Skin epidermis (tissue), 12 donors: ENCODE measurements at regions not wholly inside any gene's neighbourhood (a gene's known extent, or its start where the extent isn't known, plus 50 kb on each side); places are given as distances from the start of the nearest gene placed in this dataset.
"Not testable (repeated sequence)": the region's sequence is repeated elsewhere in the genome, so short reads cannot be mapped to it uniquely, and the experiment has no call there.

Experiments
- H3K27ac ChIP-seq, 21 experiments: fragments of 200-600 bp; sonication (generic) in 11 of 21; one replicate each; pipeline ENCODE4 v1.5.0; 2020; ENCODE audit warnings: mild to moderate bottlenecking in 3 of 21, inconsistent platforms in 2 of 21, moderate library complexity in 2 of 21
- H3K4me3 ChIP-seq, 7 experiments: fragments of 200-600 bp; sonication (generic) in 2 of 7; one replicate each; pipeline ENCODE4 v1.5.0; 2020; ENCODE audit warnings: inconsistent platforms in 2 of 7, mild to moderate bottlenecking in 2 of 7, moderate library complexity in 1 of 7

GRCh38 chr2:84083984-84084383 lies 375.1 kb downstream of the SUCLG1 start:
- H3K27ac ChIP-seq = no peak overlapping the region
- no peak overlapping the region for H3K4me3 ChIP-seq

GRCh38 chr2:84078471-84078870 lies 380.6 kb downstream of the SUCLG1 start:
- Histone ChIP-seq H3K27ac (no peak overlapping the region), H3K4me3 (no peak overlapping the region)

GRCh38 chr2:84077496-84077895 lies 381.6 kb downstream of the SUCLG1 start:
- Histone ChIP-seq H3K4me3 (no peak overlapping the region), H3K27ac (no peak overlapping the region)

- H3K27ac ChIP-seq = no peak overlapping the region
- no peak overlapping the region for H3K4me3 ChIP-seq
These were observed 388.0 kb downstream of the SUCLG1 start for GRCh38 chr2:84071050-84071449.

GRCh38 chr2:84065857-84066256 lies 393.2 kb downstream of the SUCLG1 start:
- no peak overlapping the region for H3K4me3 ChIP-seq

GRCh38 chr2:84057917-84058560 lies 401.0 kb downstream of the SUCLG1 start:
- H3K4me3 ChIP-seq = no peak overlapping the region
- no peak overlapping the region for H3K27ac ChIP-seq

More at GRCh38 chr2:84065857-84066256, 393.2 kb downstream of the SUCLG1 start:
- H3K27ac ChIP-seq = no peak overlapping the region

- H3K27ac ChIP-seq = no peak overlapping the region
- no peak overlapping the region for H3K4me3 ChIP-seq
These were observed 403.3 kb downstream of the SUCLG1 start for GRCh38 chr2:84055816-84056215.

- not testable (repeated sequence) for H3K4me3 ChIP-seq, H3K27ac ChIP-seq
These were observed 404.5 kb downstream of the SUCLG1 start for GRCh38 chr2:84054577-84054976.

- no peak overlapping the region for H3K27ac ChIP-seq
These were observed 406.2 kb downstream of the SUCLG1 start for GRCh38 chr2:84052913-84053312.

GRCh38 chr2:84052043-84052442 lies 407.0 kb downstream of the SUCLG1 start:
- Histone ChIP-seq H3K4me3 (no peak overlapping the region), H3K27ac (no peak overlapping the region)

More at GRCh38 chr2:84052913-84053312, 406.2 kb downstream of the SUCLG1 start:
- no peak overlapping the region for H3K4me3 ChIP-seq

- Histone ChIP-seq H3K27ac (no peak overlapping the region), H3K4me3 (no peak overlapping the region)
These were observed 410.1 kb downstream of the SUCLG1 start for GRCh38 chr2:84048964-84049363.

- Histone ChIP-seq H3K4me3 (no peak overlapping the region), H3K27ac (no peak overlapping the region)
These were observed 417.6 kb downstream of the SUCLG1 start for GRCh38 chr2:84041506-84041905.

- no peak overlapping the region for H3K27ac ChIP-seq
- H3K4me3 ChIP-seq = no peak overlapping the region
These were observed 418.8 kb downstream of the SUCLG1 start for GRCh38 chr2:84040281-84040680.

- H3K27ac ChIP-seq = no peak overlapping the region
- H3K4me3 ChIP-seq = no peak overlapping the region
These were observed 420.2 kb downstream of the SUCLG1 start for GRCh38 chr2:84038866-84039265.

GRCh38 chr2:84033347-84033974 lies 425.6 kb downstream of the SUCLG1 start:
- Histone ChIP-seq H3K4me3 (no peak overlapping the region), H3K27ac (no peak overlapping the region)

GRCh38 chr2:84031312-84032050 lies 427.6 kb downstream of the SUCLG1 start:
- no peak overlapping the region for H3K4me3 ChIP-seq
- H3K27ac ChIP-seq = no peak overlapping the region

- Histone ChIP-seq H3K4me3 (no peak overlapping the region), H3K27ac (no peak overlapping the region)
These were observed 429.0 kb downstream of the SUCLG1 start for GRCh38 chr2:84029903-84030575.

GRCh38 chr2:84026818-84027217 lies 432.3 kb downstream of the SUCLG1 start:
- no peak overlapping the region for H3K4me3 ChIP-seq
- no peak overlapping the region for H3K27ac ChIP-seq

- Histone ChIP-seq H3K27ac (no peak overlapping the region), H3K4me3 (no peak overlapping the region)
These were observed 436.2 kb downstream of the SUCLG1 start for GRCh38 chr2:84022810-84023431.

GRCh38 chr2:84017010-84017409 lies 442.1 kb downstream of the SUCLG1 start:
- Histone ChIP-seq H3K4me3 (no peak overlapping the region), H3K27ac (no peak overlapping the region)
